ENCODE measurements at regions not wholly inside any gene's neighbourhood (a gene's known extent, or its start where the extent isn't known, plus 50 kb on each side); places are given as distances from the start of the nearest gene placed in this dataset.

DNA sequence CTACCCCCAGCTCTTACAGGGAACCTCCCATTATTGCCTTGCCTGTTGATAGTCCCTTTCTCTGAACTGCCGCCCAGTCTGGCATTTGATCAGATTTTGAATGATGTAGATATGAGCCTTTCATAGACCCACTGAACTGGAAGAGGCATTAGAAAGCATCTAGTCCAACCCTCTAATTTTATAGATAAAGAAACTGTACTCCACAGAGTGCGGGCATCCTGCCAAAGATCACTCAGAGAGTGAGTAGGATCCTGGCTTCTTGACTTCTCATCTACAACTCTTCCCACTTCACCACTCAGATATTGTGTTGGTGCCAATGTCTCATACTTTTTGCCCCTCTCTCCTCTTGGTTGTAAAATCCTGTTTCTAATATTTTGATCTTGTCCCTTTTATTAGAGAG lies 179.2 kb upstream of the BMP2 start:
- Histone ChIP-seq H3K27ac (replicated peaks) (no peak overlapping the region), H3K27me3 (ENCODE audit: insufficient read depth, poor library complexity, severe bottlenecking) (no peaks in the 10 kb centered on the region), H3K4me3 (replicated peaks; ENCODE audit: insufficient read depth, low read length) (no peak overlapping the region)
- TF ChIP-seq GABPA (IDR thresholded peaks at IDR 0.05; ENCODE audit: low read depth): no peak
- TF ChIP-seq, protein P1, sequence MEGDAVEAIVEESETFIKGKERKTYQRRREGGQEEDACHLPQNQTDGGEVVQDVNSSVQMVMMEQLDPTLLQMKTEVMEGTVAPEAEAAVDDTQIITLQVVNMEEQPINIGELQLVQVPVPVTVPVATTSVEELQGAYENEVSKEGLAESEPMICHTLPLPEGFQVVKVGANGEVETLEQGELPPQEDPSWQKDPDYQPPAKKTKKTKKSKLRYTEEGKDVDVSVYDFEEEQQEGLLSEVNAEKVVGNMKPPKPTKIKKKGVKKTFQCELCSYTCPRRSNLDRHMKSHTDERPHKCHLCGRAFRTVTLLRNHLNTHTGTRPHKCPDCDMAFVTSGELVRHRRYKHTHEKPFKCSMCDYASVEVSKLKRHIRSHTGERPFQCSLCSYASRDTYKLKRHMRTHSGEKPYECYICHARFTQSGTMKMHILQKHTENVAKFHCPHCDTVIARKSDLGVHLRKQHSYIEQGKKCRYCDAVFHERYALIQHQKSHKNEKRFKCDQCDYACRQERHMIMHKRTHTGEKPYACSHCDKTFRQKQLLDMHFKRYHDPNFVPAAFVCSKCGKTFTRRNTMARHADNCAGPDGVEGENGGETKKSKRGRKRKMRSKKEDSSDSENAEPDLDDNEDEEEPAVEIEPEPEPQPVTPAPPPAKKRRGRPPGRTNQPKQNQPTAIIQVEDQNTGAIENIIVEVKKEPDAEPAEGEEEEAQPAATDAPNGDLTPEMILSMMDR (IDR thresholded peaks at IDR 0.05; ENCODE audit: insufficient read depth, low read length): no peak
- TF ChIP-seq POLR2AphosphoS5 (IDR thresholded peaks at IDR 0.05; ENCODE audit: low read depth): no peak
- TF ChIP-seq, protein P2, sequence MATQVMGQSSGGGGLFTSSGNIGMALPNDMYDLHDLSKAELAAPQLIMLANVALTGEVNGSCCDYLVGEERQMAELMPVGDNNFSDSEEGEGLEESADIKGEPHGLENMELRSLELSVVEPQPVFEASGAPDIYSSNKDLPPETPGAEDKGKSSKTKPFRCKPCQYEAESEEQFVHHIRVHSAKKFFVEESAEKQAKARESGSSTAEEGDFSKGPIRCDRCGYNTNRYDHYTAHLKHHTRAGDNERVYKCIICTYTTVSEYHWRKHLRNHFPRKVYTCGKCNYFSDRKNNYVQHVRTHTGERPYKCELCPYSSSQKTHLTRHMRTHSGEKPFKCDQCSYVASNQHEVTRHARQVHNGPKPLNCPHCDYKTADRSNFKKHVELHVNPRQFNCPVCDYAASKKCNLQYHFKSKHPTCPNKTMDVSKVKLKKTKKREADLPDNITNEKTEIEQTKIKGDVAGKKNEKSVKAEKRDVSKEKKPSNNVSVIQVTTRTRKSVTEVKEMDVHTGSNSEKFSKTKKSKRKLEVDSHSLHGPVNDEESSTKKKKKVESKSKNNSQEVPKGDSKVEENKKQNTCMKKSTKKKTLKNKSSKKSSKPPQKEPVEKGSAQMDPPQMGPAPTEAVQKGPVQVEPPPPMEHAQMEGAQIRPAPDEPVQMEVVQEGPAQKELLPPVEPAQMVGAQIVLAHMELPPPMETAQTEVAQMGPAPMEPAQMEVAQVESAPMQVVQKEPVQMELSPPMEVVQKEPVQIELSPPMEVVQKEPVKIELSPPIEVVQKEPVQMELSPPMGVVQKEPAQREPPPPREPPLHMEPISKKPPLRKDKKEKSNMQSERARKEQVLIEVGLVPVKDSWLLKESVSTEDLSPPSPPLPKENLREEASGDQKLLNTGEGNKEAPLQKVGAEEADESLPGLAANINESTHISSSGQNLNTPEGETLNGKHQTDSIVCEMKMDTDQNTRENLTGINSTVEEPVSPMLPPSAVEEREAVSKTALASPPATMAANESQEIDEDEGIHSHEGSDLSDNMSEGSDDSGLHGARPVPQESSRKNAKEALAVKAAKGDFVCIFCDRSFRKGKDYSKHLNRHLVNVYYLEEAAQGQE (IDR thresholded peaks at IDR 0.05; ENCODE audit: insufficient replicate concordance, low read depth): no peak
- TF ChIP-seq SPI1 (IDR thresholded peaks at IDR 0.05; ENCODE audit: borderline replicate concordance, low read depth): no peak
- no peak for DNase-seq (ENCODE audit: low read depth in 1 of 2, low spot score in 1 of 2)

DNA sequence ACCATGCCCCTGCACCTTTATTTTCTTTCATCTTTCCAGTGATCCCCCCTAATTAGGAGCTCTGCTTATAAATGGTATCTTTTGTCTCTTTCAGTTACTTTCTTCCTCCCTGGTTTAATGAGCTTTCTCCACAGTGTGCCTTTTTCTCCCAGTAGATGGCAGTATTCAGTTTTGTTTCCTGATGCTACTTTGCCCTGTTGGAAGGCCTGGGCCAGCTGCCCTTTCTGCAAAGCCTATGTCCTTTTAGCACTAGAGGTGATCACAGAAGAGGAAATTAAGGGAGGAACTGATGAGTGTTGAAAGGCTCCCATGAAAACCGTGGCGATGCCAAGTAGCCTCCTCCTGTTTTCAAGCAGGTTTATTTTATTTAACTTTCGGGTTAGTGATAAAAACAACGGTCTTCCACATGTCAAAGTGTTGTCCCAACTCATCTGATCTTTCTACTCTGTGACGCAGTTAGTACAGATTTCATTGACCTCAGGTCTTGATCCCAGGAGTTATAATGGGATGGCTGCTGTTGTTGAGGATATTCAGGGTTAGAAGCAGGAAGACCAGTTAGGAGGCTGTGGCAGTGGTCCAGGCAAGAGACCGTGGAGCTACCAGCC lies 184.2 kb upstream of the BMP2 start:
- TF ChIP-seq, protein P2 (IDR thresholded peaks at IDR 0.05; ENCODE audit: insufficient replicate concordance, low read depth): no peak
- TF ChIP-seq, protein P1 (IDR thresholded peaks at IDR 0.05; ENCODE audit: insufficient read depth, low read length): peak; percentile 57
- TF ChIP-seq GABPA (IDR thresholded peaks at IDR 0.05; ENCODE audit: low read depth): no peak
- DNase-seq (ENCODE audit: low read depth in 1 of 2, low spot score in 1 of 2): peak; percentile 3 to 23
- no peak overlapping the region for H3K27ac ChIP-seq (replicated peaks)

DNA sequence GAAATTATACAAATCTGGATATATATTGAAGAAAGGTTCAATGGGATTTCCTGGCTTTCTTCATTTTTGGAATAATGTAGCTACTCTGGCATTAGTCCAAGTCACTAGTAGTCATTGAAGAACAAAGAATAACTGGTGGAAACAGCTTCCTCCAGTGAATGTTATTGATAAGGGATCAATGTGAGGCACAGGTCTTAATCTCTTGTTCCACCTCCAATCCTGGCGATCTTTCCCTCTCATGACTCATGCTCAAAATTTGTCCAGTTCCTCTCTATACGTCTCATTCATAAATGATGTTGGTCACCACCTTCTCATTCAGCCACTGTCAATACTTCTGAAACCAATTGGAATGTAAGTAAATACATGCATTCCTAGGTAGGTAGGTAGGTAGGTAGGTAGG lies 185.0 kb upstream of the BMP2 start:
- no peak for DNase-seq (ENCODE audit: low read depth in 1 of 2, low spot score in 1 of 2)
- no peak overlapping the region for H3K27ac ChIP-seq (replicated peaks)
- TF ChIP-seq, protein P2 (IDR thresholded peaks at IDR 0.05; ENCODE audit: insufficient replicate concordance, low read depth): no peak
- TF ChIP-seq GABPA (IDR thresholded peaks at IDR 0.05; ENCODE audit: low read depth) (no peak), POLR2AphosphoS5 (IDR thresholded peaks at IDR 0.05; ENCODE audit: low read depth) (no peak), SPI1 (IDR thresholded peaks at IDR 0.05; ENCODE audit: borderline replicate concordance, low read depth) (no peak)
- TF ChIP-seq, protein P1 (IDR thresholded peaks at IDR 0.05; ENCODE audit: insufficient read depth, low read length): no peak

More for the DNA sequence above, 184.2 kb upstream of the BMP2 start:
- no peaks in the 10 kb centered on the region for H3K27me3 ChIP-seq (ENCODE audit: insufficient read depth, poor library complexity, severe bottlenecking)
- H3K4me3 ChIP-seq (replicated peaks; ENCODE audit: insufficient read depth, low read length): no peak overlapping the region

More for the DNA sequence above, 185.0 kb upstream of the BMP2 start:
- Histone ChIP-seq H3K4me3 (replicated peaks; ENCODE audit: insufficient read depth, low read length) (no peak overlapping the region), H3K27me3 (ENCODE audit: insufficient read depth, poor library complexity, severe bottlenecking) (no peaks in the 10 kb centered on the region)

Data from HL-60 (cell line).